Thyroid gland (tissue), 4 donors: ENCODE measurements at regions not wholly inside any gene's neighbourhood (a gene's known extent, or its start where the extent isn't known, plus 50 kb on each side); places are given as distances from the start of the nearest gene placed in this dataset.

Source experiments
- DNase-seq, 2 donors: peaks; one replicate each; pipeline ENCODE4 v3.0.0-alpha.2; 2019
- H3K27ac ChIP-seq, 3 donors: fragments of 200-600 bp; sonication (generic); 1 replicate in 2 of 3; 2 replicates in 1 of 3; pipeline ENCODE4 v1.5.1; 2016 to 2019; ENCODE audit warnings: mild to moderate bottlenecking in 1 of 3, moderate library complexity in 1 of 3
- H3K27me3 ChIP-seq: fragments of 200-600 bp; sonication (generic); one replicate; pipeline ENCODE4 v1.5.1; 2019
- H3K36me3 ChIP-seq, 2 donors: fragments of 200-600 bp; sonication (generic); one replicate each; pipeline ENCODE4 v1.5.1; 2016 to 2019
- H3K4me1 ChIP-seq, 2 donors: fragments of 200-600 bp; sonication (generic); one replicate each; pipeline ENCODE4 v1.5.1; 2017 to 2019
- H3K4me3 ChIP-seq, 3 donors: fragments of 200-600 bp; sonication (generic); replicated peaks in 1 of 3; 1 replicate in 2 of 3; 2 replicates in 1 of 3; pipeline ENCODE4 v1.5.1; 2016; ENCODE audit warnings: mild to moderate bottlenecking in 1 of 3
- H3K9me3 ChIP-seq: fragments of 200-600 bp; sonication (generic); one replicate; pipeline ENCODE4 v1.5.1; 2017
- POLR2A ChIP-seq, 2 donors: fragments of 450-650 bp; IDR thresholded peaks; one replicate each; pipeline ENCODE4 v1.6.1; 2017; ENCODE audit warnings: antibody characterized with exemption in 2 of 2, mild to moderate bottlenecking in 2 of 2, moderate library complexity in 1 of 2
- WGBS, 2 donors: methylation state at CpG; one replicate each; pipeline ENCODE4 v1.1.5; 2017; 5-methylcytosine and 5-hydroxymethylcytosine counted together
- intact Hi-C: fragments of 100-400 bp; cut with DNase I; formaldehyde crosslinking; loops from one replicate; pipeline ENCODE4 v1.15.1; 2023
- TF ChIP-seq, protein P1 (sequence below), 6 experiments: fragments of 200-600 bp in 3 of 6; fragments of 450-650 bp in 3 of 6; sonication (generic) in 3 of 6; IDR thresholded peaks; one replicate each; pipeline ENCODE4 v1.5.1; 2016 to 2019; ENCODE audit warnings: antibody characterized with exemption in 6 of 6, mild to moderate bottlenecking in 2 of 6, inconsistent platforms in 1 of 6, moderate library complexity in 1 of 6

DNA sequence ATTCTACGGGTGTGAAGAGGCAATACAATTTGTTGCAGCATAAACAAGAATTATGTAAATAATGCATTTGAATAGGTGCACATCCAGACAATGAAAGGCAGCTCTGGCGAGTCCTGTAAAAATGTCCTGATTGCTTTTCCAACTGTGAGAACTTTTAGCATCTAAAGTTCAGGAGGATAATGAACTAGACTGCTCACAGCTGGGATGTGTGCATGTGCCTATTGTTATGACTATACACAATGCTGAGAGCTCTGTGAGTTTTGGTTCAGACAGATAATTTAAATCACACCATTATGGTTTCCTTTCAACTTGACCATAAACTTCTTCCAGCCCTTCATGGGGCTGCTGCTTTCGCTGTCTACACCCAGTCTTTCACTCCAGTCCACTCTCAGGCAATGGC lies 99.9 kb downstream of the PLK2 start:
- Histone ChIP-seq H3K36me3 (no peaks in the 10 kb centered on the region), H3K27ac (no peak overlapping the region), H3K9me3 (no peaks in the 10 kb centered on the region), H3K27me3 (no peaks in the 10 kb centered on the region), H3K4me3 (no peak overlapping the region), H3K4me1 (no peaks in the 10 kb centered on the region)
- DNase-seq: no peak
- no peak for TF ChIP-seq POLR2A (IDR thresholded peaks at IDR 0.05)
- TF ChIP-seq, protein P1, sequence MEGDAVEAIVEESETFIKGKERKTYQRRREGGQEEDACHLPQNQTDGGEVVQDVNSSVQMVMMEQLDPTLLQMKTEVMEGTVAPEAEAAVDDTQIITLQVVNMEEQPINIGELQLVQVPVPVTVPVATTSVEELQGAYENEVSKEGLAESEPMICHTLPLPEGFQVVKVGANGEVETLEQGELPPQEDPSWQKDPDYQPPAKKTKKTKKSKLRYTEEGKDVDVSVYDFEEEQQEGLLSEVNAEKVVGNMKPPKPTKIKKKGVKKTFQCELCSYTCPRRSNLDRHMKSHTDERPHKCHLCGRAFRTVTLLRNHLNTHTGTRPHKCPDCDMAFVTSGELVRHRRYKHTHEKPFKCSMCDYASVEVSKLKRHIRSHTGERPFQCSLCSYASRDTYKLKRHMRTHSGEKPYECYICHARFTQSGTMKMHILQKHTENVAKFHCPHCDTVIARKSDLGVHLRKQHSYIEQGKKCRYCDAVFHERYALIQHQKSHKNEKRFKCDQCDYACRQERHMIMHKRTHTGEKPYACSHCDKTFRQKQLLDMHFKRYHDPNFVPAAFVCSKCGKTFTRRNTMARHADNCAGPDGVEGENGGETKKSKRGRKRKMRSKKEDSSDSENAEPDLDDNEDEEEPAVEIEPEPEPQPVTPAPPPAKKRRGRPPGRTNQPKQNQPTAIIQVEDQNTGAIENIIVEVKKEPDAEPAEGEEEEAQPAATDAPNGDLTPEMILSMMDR (IDR thresholded peaks at IDR 0.05): no peak
- intact Hi-C loops: no loop called here
- 63 to 65% methylated on average over 3 of the region's 3 CpGs for WGBS, 2 donors

DNA sequence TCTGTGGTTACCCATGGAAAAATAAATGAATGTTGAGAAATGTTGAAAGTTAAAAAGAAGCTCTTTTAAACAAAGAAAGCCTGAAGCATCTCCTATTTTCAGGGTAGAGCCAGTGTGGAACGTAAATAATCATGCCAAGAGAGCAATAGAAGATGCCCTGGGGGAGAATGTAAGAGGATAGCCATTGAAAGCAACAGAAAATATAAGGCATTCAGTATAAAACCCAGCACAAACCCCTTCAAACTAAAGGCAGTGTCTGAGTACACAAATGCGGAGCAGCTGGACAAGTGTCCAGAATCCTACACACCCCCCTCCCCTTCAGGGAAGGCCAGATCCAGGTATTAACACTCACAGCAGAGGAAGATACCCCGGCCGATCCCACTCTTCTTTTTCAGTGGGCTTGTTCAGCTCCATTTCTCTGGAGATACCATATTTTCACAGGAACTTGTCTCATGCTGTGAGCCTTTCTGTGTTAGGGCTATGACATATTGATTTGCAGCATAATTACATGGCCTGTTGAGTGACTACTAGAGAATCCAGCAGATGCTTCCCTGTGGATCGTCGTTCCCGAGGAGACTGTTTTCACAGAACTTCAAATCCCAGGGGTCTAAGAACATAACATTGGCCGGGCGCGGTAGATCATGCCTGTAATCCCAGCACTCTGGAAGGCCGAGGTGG lies 101.2 kb downstream of the PLK2 start:
- intact Hi-C loops: no loop called here
- H3K4me3 ChIP-seq: no peak overlapping the region
- no peak for DNase-seq
- H3K27me3 ChIP-seq: no peaks in the 10 kb centered on the region
- TF ChIP-seq, protein P1 (IDR thresholded peaks at IDR 0.05): no peak
- TF ChIP-seq POLR2A (IDR thresholded peaks at IDR 0.05): no peak
- 77 to 78% methylated on average over 11 of the region's 11 CpGs for WGBS, 2 donors
- no peaks in the 10 kb centered on the region for H3K9me3 ChIP-seq
- H3K4me1 ChIP-seq: no peaks in the 10 kb centered on the region
- no peaks in the 10 kb centered on the region for H3K36me3 ChIP-seq
- H3K27ac ChIP-seq: no peak overlapping the region

DNA sequence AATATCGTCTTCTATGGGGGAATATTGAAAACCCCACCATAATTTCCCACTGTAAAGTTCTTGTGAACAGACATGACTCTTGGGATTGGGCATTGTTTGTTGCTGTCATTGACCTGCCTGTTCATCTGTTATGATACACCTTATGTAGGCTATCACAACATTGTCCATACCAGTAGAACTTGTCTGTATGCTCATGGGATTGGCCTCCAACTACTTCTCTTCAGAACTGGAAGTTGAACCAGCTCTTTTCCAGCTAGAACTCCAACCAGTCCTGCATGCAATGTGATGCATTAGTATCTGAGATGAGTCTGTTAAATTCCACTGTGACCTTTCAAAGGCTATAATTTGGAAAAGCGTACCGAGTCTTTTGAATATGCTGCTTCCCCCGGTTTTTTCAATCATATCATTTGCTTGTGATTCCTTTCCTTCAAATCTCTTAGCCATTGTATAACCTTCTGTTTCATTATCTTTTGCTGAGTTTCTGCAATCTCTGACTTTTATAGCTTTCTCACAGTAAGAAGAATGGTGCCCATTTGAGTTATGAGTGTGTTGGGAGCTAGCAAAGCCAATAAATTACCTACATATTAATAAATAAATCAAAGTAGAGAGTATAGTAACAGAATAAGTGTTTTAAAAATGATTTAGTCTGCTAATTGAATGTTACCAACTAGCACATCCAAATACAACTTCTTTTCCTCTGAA lies 101.9 kb downstream of the PLK2 start:
- WGBS, 2 donors: 94 to 97% methylated on average over 4 of the region's 4 CpGs
- H3K27ac ChIP-seq: no peak overlapping the region
- H3K4me1 ChIP-seq: no peaks in the 10 kb centered on the region
- TF ChIP-seq, protein P1 (IDR thresholded peaks at IDR 0.05): no peak
- no peak for TF ChIP-seq POLR2A (IDR thresholded peaks at IDR 0.05)
- no peak overlapping the region for H3K4me3 ChIP-seq
- intact Hi-C loops: no loop called here
- no peaks in the 10 kb centered on the region for H3K9me3 ChIP-seq
- H3K36me3 ChIP-seq: no peaks in the 10 kb centered on the region
- H3K27me3 ChIP-seq: no peaks in the 10 kb centered on the region
- no peak for DNase-seq

DNA sequence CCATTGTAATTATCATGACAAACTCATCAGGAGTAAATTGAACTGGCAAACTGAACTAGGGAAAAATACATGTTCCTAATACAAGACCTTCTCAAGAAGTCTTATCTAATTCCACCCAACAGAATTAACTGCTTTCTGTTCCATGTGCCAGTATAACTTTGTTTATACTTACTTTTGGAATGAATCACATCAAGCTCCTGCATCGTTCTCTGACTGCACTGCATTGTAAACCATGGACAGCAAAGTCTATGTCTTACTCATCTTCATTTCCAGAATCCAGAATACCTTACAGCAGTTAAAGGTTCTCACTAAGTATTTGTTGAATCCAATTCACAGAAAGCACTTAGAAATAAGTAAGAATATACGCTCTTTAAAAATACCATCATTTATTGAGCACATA lies 102.8 kb downstream of the PLK2 start:
- H3K27me3 ChIP-seq: no peaks in the 10 kb centered on the region
- H3K4me1 ChIP-seq: no peaks in the 10 kb centered on the region
- H3K36me3 ChIP-seq: no peaks in the 10 kb centered on the region
- TF ChIP-seq, protein P1 (IDR thresholded peaks at IDR 0.05): no peak
- TF ChIP-seq POLR2A (IDR thresholded peaks at IDR 0.05): no peak
- intact Hi-C loops: no loop called here
- H3K9me3 ChIP-seq: no peaks in the 10 kb centered on the region
- H3K4me3 ChIP-seq: no peak overlapping the region
- H3K27ac ChIP-seq: no peak overlapping the region
- WGBS, 2 donors: 94 to 100% methylated on average over 2 of the region's 2 CpGs
- DNase-seq: no peak

DNA sequence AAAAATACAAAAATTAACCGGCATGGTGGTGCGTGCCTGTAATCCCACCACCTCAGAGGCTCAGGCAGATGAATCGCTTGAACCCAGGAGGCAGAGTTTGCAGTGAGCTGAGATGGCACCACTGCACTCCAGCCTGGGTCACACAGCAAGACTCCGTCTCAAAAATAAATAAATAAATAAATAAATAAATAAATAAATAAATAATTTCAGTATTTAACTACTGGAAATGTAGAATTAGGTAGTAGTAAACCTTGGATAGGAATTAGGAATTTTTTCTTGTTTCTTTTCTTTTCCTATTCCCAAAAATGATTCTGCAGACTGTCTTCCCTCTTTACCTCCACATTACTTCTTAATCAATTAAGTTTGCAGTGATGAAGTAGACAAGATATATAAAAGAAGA lies 103.2 kb downstream of the PLK2 start:
- WGBS, 2 donors: 96 to 99% methylated on average over 4 of the region's 4 CpGs
- no peak overlapping the region for H3K27ac ChIP-seq
- no peak for DNase-seq
- H3K27me3 ChIP-seq: no peaks in the 10 kb centered on the region
- no peaks in the 10 kb centered on the region for H3K36me3 ChIP-seq
- intact Hi-C loops: no loop called here
- no peaks in the 10 kb centered on the region for H3K9me3 ChIP-seq
- H3K4me3 ChIP-seq: no peak overlapping the region
- H3K4me1 ChIP-seq: no peaks in the 10 kb centered on the region
- TF ChIP-seq, protein P1 (IDR thresholded peaks at IDR 0.05): no peak
- TF ChIP-seq POLR2A (IDR thresholded peaks at IDR 0.05): no peak
